SH-SY5Y (cell line): ENCODE measurements at regions not wholly inside any gene's neighbourhood (a gene's known extent, or its start where the extent isn't known, plus 50 kb on each side); places are given as distances from the start of the nearest gene placed in this dataset.

Source experiments
- GATA2 ChIP-seq: IDR thresholded peaks from 2 replicates; pipeline ENCODE4 v1.6.1; 2011; ENCODE audit warnings: mild to moderate bottlenecking, low read depth, low read length
- GATA3 ChIP-seq: IDR thresholded peaks from 2 replicates; pipeline ENCODE4 v1.6.1; 2011; ENCODE audit warnings: low read depth, mild to moderate bottlenecking, low read length, moderate library complexity

- TF ChIP-seq GATA3 (no peak), GATA2 (no peak)
Observed at GRCh38 chr7:113787106-113787505, 131.7 kb downstream of the PPP1R3A start.
